ENCODE measurements at regions not wholly inside any gene's neighbourhood (a gene's known extent, or its start where the extent isn't known, plus 50 kb on each side); places are given as distances from the start of the nearest gene placed in this dataset.
"Not testable (repeated sequence)": the region's sequence is repeated elsewhere in the genome, so short reads cannot be mapped to it uniquely, and the experiment has no call there.

DNA sequence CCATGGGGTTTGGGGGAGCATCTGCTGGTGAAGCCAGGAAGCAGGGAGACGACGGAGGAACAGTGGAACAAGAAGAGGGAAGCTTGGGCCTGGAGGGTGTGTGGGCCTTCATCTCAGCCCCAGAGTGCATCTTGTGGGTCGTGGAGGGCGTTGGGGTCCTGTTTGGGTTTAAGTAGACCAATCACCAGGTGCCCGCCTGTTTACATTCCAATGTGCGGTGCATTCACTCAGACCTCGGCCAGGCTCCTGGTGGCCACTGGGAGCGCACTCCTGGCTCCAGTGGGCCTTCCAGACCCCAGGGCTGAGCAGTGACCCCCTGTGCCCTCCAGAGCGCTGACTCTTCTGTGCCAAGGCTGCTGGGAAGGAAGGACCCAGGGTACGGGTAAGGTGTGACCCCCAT, 293.7 kb downstream of the NDUFA10 start:
- POLR2A ChIA-PET: no interaction called here

DNA sequence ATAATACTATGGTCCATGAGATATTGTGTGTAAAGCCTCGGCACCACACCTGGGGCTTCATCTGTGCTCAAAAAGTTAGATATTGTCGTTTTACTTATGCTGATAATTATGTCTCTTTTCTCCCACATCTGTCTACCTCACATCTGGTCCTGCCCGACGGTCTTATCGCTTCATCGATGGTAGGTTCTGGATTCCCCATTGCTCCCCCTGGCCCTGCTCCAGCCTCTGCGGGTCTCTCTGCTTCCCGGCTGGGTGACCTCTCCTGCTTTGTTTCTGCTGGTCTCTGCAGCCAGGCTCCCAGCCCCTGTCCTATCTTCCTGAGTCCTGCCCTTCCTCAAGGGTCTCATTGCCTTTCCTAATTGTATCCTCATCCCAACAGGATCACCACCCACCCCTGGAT, 294.2 kb downstream of the NDUFA10 start:
- ChIA-PET CTCF (no interaction called here), POLR2A (no interaction called here)
- Histone ChIP-seq H3K36me3 (ENCODE audit: control insufficient read depth in 2 of 2, insufficient read depth in 1 of 2, low read length in 2 of 2) (no peaks in the 10 kb centered on the region), H3K4me1 (ENCODE audit: control insufficient read depth, insufficient read depth, low read length) (no peaks in the 10 kb centered on the region), H3K4me3 (ENCODE audit: low read depth, low read length) (no peak overlapping the region), H3K9me3 (ENCODE audit: control insufficient read depth, insufficient read depth, low read depth, low read length) (no peaks in the 10 kb centered on the region), H3K27ac (ENCODE audit: extremely low read depth, low read depth, low read length) (no peak overlapping the region)
- no peak for TF ChIP-seq ZNF623 (tag by site-specific recombination; IDR thresholded peaks at IDR 0.05)
- no peak for TF ChIP-seq BCL11B (tag by site-specific recombination; IDR thresholded peaks at IDR 0.05; ENCODE audit: low read depth)
- TF ChIP-seq ZNF660 (tag by site-specific recombination; IDR thresholded peaks at IDR 0.05): no peak
- no peak for TF ChIP-seq ZNF544 (tag by site-specific recombination; IDR thresholded peaks at IDR 0.05)
- TF ChIP-seq, protein P1, sequence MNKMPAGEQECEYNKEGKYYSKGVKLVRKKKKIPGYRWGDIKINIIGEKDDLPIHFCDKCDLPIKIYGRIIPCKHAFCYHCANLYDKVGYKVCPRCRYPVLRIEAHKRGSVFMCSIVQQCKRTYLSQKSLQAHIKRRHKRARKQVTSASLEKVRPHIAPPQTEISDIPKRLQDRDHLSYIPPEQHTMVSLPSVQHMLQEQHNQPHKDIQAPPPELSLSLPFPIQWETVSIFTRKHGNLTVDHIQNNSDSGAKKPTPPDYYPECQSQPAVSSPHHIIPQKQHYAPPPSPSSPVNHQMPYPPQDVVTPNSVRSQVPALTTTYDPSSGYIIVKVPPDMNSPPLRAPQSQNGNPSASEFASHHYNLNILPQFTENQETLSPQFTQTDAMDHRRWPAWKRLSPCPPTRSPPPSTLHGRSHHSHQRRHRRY (tag by site-specific recombination; IDR thresholded peaks at IDR 0.05): no peak
- no peak for TF ChIP-seq ZNF629 (tag by site-specific recombination; IDR thresholded peaks at IDR 0.05)
- no peak for TF ChIP-seq ZNF341 (tag by site-specific recombination; IDR thresholded peaks at IDR 0.05; ENCODE audit: low read depth)

More for the DNA sequence above, 293.7 kb downstream of the NDUFA10 start:
- no peaks in the 10 kb centered on the region for H3K4me1 ChIP-seq (ENCODE audit: control insufficient read depth, insufficient read depth, low read length)
- H3K4me3 ChIP-seq (ENCODE audit: low read depth, low read length): no peak overlapping the region
- CTCF ChIA-PET: no interaction called here
- no peak for TF ChIP-seq ZSCAN16 (tag by site-specific recombination; IDR thresholded peaks at IDR 0.05)
- TF ChIP-seq TCF7L2 (IDR thresholded peaks at IDR 0.05; ENCODE audit: borderline replicate concordance, low read depth, low read length): no peak
- TF ChIP-seq, protein P2, sequence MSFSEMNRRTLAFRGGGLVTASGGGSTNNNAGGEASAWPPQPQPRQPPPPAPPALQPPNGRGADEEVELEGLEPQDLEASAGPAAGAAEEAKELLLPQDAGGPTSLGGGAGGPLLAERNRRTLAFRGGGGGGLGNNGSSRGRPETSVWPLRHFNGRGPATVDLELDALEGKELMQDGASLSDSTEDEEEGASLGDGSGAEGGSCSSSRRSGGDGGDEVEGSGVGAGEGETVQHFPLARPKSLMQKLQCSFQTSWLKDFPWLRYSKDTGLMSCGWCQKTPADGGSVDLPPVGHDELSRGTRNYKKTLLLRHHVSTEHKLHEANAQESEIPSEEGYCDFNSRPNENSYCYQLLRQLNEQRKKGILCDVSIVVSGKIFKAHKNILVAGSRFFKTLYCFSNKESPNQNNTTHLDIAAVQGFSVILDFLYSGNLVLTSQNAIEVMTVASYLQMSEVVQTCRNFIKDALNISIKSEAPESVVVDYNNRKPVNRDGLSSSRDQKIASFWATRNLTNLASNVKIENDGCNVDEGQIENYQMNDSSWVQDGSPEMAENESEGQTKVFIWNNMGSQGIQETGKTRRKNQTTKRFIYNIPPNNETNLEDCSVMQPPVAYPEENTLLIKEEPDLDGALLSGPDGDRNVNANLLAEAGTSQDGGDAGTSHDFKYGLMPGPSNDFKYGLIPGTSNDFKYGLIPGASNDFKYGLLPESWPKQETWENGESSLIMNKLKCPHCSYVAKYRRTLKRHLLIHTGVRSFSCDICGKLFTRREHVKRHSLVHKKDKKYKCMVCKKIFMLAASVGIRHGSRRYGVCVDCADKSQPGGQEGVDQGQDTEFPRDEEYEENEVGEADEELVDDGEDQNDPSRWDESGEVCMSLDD (tag by site-specific recombination; IDR thresholded peaks at IDR 0.05): no peak
- no peak for TF ChIP-seq ZNF221 (tag by site-specific recombination; IDR thresholded peaks at IDR 0.05; ENCODE audit: borderline replicate concordance)
- no peaks in the 10 kb centered on the region for H3K36me3 ChIP-seq (ENCODE audit: control insufficient read depth in 2 of 2, insufficient read depth in 1 of 2, low read length in 2 of 2)
- H3K9me3 ChIP-seq (ENCODE audit: control insufficient read depth, insufficient read depth, low read depth, low read length): no peaks in the 10 kb centered on the region
- H3K27ac ChIP-seq (ENCODE audit: extremely low read depth, low read depth, low read length): no peak overlapping the region

DNA sequence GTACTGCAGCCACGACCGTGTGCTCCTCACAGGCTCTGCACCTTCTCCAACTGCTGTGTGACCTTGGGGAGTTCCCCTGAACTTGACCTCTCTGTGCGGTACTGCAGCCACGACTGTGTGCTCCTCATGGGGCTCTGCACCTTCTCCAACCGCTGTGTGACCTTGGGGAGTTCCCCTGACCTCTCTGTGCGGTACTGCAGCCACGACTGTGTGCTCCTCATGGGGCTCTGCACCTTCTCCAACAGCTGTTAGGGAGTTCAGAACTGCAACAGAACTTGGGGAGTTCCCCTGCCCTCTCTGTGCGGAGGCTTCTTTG, 294.6 kb downstream of the NDUFA10 start:
- H3K4me3 ChIP-seq (ENCODE audit: low read depth, low read length); CTCF ChIA-PET; H3K4me1 ChIP-seq (ENCODE audit: control insufficient read depth, insufficient read depth, low read length); POLR2A ChIA-PET; H3K36me3 ChIP-seq (ENCODE audit: control insufficient read depth in 2 of 2, insufficient read depth in 1 of 2, low read length in 2 of 2); H3K27ac ChIP-seq (ENCODE audit: extremely low read depth, low read depth, low read length); H3K9me3 ChIP-seq (ENCODE audit: control insufficient read depth, insufficient read depth, low read depth, low read length): not testable (repeated sequence)

DNA sequence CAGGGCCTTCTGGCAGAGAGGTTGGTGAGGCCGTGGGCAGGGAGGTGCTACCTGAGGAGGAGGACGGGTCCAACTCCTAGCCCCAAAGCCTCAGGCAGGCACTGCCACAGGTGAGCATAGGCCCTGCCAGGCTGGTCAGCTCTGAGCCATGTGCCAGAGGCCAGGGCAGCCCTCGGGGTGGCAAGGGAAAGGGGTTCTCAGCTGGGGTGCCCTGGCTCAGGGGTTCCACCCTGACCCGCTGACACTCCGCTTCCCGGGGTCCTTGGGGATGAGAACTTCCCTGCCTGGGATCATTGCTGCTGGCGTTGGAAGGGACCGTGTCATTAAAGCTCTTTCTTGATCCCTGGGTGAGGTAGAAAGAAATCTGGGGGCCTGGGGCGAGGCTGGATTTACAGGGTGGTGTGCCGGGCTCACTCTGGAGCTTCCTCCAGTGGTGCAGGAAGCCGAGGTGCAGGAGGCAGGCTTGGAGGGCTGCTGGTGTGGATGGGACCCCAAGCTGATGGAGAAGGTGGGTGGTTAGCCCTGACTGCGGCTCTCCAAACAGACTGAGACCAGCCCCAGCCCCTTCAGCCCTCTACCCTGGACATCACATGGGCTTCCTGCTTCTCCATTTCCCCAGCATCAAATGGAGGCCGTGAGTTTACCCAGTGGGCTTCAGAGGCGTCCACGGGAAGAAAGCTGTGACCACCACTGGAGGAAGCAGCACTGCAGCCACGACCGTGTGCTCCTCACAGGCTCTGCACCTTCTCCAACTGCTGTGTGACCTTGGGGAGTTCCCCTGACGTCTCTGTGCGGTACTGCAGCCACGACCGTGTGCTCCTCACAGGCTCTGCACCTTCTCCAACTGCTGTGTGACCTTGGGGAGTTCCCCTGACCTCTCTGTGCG, 295.2 kb downstream of the NDUFA10 start:
- CTCF ChIA-PET: no interaction called here
- no peak for TF ChIP-seq ZNF155 (tag by site-specific recombination; IDR thresholded peaks at IDR 0.05)
- TF ChIP-seq HOXA7 (CRISPR knock-in tag; IDR thresholded peaks at IDR 0.05; ENCODE audit: borderline replicate concordance): no peak
- no peak for TF ChIP-seq KLF7 (tag by site-specific recombination; IDR thresholded peaks at IDR 0.05; ENCODE audit: borderline replicate concordance)
- TF ChIP-seq MZF1 (tag by site-specific recombination; IDR thresholded peaks at IDR 0.05; ENCODE audit: borderline replicate concordance): no peak
- TF ChIP-seq ZNF600 (tag by site-specific recombination; IDR thresholded peaks at IDR 0.05): no peak
- TF ChIP-seq ZBTB8A (tag by site-specific recombination; IDR thresholded peaks at IDR 0.05): no peak
- TF ChIP-seq REPIN1 (tag by site-specific recombination; IDR thresholded peaks at IDR 0.05; ENCODE audit: low read depth): no peak
- TF ChIP-seq ZNF670 (tag by site-specific recombination; IDR thresholded peaks at IDR 0.05; ENCODE audit: low read depth): no peak
- no peak for TF ChIP-seq ZNF214 (tag by site-specific recombination; IDR thresholded peaks at IDR 0.05; ENCODE audit: borderline replicate concordance)
- no peak for TF ChIP-seq ZNF747 (tag by site-specific recombination; IDR thresholded peaks at IDR 0.05)
- no peaks in the 10 kb centered on the region for H3K9me3 ChIP-seq (ENCODE audit: control insufficient read depth, insufficient read depth, low read depth, low read length)
- H3K27ac ChIP-seq (ENCODE audit: extremely low read depth, low read depth, low read length): no peak overlapping the region
- no peaks in the 10 kb centered on the region for H3K36me3 ChIP-seq (ENCODE audit: control insufficient read depth in 2 of 2, insufficient read depth in 1 of 2, low read length in 2 of 2)
- POLR2A ChIA-PET: no interaction called here
- H3K4me1 ChIP-seq (ENCODE audit: control insufficient read depth, insufficient read depth, low read length): no peaks in the 10 kb centered on the region
- no peak overlapping the region for H3K4me3 ChIP-seq (ENCODE audit: low read depth, low read length)

All from HEK293 (cell line).